ENCODE measurements at regions not wholly inside any gene's neighbourhood (a gene's known extent, or its start where the extent isn't known, plus 50 kb on each side); places are given as distances from the start of the nearest gene placed in this dataset.
"Not testable (repeated sequence)": the region's sequence is repeated elsewhere in the genome, so short reads cannot be mapped to it uniquely, and the experiment has no call there.

DNA sequence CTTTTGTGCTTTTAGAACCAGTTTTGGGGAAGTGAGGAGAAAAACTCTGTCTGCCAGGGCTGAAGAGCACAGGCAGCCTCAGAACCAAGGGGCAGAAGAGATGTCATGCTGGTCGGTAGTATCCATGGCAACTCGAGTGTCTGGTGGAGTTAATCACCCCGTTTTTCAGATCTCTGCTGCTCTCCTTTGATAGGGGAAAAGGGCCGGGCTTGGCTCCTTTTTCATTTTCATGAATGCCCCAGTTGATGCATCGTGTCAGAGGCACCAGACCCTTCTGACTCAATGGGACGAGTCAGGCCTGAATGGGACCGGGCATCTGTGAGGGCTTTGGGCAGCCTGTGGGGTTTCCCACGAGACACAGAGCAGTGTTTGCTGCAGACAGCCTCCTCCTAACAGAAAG lies 304.6 kb downstream of the ABCC12 start:
- DNase-seq = no peak

DNA sequence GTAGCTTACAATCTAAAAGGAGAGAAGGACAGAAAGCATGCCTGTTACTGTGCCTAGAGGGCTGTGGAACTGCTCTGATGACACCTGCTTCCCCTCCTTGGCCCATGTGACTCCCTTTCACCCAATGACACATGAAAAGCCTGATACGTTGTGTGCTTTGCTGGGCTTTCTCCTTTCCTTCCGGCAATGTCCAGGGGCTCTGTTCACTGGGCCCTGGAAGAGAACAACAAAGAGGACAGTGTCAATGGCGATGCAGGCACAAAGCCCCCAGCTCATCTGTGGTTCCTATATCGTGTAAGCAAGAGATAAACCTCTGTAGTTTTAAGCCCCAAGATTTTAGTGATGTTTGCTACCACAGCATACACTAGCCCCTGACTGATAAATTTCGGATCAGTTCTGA lies 306.1 kb downstream of the ABCC12 start:
- DNase-seq = no peak

DNA sequence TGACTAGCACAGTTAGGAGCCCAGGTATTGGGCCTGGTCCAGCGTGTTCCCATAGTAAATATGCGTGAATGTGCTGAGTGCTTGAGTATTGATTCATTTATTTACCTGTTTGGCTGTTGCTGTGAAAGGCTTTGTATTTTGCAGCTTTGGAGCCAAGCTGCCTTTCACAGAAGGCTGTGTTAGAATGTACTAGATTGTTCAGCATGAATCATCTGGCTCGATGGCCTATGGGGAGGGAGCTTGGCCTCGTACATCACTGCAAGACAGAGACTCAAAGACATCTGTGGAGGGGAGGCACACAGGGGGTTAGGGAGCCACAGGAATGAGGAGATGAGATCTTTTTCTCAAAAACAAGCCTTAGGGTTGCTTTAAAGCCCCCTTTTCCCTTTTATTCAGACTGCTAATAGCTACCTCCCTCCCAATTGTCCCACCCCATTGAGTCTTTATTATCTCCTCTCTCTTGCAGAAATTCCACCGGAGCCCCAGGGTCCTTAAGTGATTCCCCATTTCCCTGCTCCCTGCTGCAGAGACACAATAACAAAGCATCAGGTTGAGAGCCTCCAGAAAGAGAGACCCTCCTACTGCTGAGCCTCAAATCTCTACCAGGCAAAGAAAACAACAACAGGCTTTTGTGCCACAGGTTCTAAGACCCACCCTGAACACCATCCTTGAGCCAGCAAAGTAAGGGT lies 307.2 kb downstream of the ABCC12 start:
- DNase-seq = no peak

DNA sequence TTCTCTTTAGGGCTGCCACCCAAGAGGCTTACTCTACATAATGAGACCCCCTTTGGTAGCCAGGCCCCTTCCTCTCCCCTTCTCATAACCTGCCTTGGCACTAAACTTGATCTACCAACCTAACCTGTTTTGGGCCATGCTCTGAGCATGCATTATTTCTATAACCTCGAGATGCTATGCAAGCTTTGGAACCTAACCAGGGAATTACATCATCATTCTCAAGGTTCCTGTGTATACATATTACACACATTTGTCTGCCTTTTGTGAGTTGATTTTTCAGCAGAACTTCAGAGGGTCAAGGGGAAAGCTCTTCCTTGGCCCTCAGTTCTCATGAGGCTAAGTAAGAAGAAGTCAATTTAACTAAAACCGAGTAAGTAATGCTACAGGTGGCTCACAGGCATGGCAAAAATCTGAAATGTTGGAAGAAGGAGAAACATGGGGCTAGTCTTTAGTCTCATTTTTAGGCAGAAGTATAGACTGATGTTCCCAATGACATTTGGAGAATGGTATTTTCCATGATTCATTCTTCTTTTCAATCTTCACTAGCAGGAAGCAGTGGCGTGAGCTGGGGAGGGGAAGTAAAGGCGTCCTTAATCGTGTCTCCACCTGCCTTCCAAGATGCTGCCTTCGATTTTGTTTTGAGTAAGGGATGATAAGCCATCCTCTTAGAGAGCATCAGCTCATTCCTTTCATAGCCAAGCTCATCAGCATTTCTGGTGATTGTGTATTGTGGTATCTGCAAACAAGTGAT lies 308.4 kb downstream of the ABCC12 start:
- no peak for DNase-seq

DNA sequence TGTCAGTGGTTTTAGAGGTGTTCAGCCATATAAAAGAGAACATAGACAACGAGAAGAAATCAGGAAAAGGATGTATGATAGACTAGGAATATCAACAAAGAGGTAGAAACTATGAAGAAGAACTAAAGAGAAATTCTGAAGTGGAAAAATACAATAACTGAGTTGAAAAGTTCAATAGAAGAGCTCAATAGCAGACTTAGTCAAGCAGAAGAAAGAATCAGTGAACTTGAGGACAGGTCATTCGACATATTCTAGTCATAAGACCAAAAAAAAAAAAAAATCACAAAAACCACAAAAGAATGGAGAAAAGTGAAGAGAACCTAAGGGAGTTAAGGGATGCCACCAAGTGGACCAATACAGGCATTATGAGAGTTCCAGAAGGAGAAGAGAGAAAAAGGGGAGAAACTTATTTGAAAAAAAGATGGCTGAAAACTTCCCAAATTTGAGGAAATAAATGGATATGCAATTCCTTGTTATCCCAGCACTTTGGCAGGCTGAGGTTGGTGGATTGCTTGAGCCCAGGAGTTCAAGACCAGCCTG lies 321.2 kb downstream of the ABCC12 start:
- DNase-seq = no peak

DNA sequence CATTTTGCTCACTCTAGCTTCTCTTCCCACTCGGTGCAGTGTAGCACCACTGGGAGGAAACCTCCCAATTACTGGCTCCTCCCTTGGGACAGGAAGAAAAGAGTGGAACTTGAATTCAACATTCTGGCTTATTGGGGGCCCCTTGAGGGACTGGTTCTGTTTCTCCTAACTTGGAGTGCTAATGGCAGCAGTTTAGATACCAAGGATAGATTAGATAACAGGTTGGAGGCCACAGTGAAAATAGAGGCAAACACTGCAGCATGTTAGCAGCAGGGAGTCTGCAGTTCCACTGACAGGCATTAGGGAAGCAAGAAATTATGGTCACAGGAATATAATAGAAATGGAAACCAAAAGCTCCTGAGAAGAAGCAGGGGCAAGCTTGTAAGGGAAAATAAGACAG lies 322.0 kb downstream of the ABCC12 start:
- no peak for DNase-seq

DNA sequence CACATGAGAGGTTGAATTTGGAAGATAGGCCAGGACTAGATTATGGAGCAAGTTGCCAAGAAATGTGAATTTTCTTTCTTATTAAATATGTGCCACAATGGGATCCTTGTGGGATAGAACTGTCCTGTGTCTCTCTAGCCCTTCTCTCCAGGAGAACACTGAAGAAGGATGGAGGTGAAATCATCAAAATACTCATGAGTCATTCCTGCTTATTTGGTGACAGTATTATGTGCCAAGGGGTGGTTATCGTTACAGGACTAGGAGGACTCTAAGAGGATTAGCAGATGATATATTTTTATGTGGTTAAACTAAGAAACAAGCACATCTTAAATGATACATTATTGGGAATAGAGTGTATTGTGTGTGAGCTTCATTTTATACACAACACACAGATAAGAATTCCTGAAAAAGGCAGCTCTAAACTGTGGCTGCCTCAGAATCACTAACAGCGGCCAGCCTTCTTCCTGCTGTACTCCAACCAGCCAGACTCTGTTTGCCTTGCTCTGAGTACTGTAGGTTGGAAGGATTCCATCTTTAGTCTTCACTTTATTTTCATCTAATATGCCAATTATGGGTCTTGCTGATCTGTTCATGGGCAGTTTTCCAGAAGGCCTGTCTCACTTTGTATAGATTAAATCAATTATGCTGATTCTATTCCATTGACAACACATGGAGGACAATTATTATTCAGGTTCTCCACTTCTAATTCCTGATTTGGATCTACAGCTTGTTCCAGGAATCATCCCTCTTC lies 325.8 kb downstream of the ABCC12 start:
- no peak for DNase-seq

DNA sequence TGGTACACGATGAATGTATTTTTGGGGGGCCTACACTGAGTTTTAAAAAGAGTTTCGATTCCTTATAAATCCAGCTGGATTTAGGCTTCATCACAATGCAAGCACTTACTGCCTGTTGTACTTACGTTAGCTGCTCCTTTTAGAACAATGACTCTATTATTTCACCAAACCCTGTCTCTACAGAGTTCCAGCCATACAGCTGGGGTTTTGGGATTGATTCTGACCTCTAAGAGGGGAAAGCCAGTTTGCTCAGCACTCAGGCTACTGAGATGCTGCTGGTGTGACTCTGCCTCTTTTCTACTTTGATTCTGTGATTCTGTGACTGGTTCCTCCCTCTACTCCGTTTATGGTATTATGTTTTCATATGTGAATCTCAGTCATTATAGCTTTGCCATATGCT lies 329.7 kb downstream of the ABCC12 start:
- DNase-seq = no peak

DNA sequence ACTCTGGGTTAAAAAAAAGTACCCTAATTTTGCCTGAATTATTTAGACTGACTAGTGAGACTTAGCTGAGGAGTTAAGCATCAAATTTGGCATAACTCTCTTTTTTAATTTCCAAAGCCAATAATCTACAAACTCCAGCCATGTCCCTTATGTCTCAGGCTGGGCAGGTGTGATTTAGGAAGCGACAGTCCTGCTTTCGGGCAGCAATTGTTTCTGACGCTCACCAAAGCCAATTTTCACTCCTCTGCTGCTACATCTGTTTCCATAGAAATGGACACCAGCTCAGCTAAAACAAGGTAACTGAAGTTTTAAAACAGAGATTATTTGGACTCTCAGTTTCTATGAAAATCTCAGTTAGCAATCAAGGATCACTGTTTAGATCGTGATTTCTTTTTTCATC lies 338.7 kb downstream of the ABCC12 start:
- no peak for DNase-seq

DNA sequence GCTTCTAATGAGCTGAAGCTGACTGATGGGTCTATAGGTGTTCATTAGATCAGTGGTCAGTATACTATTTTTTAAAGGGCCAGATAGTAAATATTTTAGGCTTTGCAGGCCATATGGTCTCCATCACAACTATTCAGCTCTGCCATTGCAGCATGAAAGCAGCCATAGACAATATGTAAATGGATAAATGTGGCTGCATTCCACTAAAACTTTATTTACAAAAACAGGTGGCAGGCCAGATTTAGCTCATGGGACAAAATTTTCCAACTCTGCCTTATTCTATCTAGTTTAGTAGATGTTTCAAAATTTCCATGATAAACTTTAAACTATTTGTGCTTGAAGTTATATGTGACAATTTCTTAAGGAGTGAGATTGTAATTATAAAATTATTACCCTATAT lies 339.3 kb downstream of the ABCC12 start:
- no peak for DNase-seq

DNA sequence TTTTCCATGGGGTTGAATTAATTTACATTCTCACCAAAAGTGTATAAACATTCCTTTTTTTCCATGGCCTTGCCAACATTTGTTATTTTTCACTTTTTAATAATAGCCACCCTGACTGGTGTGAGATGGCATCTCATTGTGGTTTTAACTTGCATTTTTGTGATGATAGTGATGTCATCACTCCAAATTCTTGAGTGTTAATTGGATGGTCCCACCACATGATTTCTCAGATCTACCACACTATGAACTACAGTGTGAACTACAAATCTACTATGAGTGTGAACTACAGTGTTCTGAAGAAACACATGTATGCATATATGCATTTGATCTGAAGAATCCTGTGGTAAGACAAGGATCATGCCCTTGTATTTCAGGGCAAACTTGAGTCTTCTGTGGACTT lies 340.1 kb downstream of the ABCC12 start:
- DNase-seq = no peak

DNA sequence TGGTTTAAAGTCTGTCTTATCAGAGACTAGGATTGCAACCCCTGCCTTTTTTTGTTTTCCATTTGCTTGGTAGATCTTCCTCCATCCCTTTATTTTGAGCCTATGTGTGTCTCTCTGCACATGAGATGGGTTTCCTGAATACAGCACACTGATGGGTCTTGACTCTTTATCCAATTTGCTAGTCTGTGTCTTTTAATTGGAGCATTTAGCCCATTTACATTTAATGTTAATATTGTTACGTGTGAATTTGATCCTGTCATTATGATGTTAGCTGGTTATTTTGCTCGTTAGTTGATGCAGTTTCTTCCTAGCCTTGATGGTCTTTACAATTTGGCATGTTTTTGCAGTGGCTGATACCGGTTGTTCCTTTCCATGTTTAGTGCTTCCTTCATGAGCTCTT lies 344.0 kb downstream of the ABCC12 start:
- not testable (repeated sequence) for DNase-seq

DNA sequence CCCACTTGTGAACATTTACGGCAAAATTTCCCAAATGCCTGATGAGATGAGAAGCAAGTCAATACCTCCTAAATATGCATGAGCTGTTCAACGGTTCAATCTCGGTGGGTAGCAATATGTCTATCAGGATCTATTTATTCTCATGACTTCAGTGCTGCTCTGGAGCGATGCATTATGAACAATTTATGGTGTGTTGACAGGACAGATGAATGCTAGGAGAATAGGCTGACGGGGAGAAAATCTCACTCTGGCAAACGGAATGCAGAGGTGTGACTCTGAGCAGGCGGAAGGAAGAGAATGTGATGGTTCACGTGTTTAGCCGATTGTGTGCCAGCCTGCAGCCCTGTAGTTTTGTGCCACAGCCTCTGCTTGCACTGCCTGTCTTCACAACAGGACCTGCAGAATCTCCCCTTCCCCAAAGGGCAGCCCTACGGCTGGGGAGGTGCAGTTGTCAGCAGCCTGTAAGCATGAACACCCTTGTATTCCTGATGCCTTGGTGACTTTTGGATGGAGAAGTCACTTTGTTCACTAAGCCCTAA lies 345.2 kb downstream of the PHKB start:
- DNase-seq = no peak

DNA sequence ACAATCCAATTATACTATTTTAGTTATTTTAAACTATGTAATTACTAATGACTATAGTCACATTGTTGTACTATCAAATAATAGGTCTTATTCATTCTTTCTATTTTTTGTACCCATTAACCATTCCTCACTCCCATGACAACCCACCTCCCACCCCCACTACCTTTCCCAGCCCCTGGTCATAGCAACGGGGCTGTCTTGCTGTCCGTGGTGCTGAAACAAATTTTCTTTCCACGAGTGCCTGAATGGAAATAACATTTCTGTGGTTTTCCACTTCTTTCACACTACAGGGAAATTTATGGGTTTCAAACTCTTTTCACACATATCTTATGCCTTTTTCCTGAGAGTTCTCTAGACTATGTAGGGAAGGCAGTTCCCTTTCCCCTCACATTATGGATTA lies 326.6 kb downstream of the PHKB start:
- DNase-seq = no peak

DNA sequence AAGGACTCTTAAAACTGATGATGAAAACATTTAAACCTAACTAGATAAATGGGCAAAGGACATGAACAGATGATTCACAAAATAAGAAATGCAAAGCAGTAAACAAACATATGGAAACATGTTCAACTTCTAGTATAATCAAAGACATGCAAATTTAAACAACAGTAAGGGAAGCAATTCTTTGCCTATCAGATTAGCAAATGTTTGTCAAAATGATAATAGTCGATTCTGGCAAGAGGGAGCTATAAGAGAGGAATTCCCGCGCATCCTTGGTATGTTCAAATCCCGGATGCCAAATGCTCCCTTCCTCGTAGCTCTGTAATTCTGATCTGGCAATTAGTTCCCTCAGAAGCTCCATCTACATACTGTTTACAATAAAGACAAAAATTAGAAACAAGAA lies 320.5 kb downstream of the PHKB start:
- no peak for DNase-seq

DNA sequence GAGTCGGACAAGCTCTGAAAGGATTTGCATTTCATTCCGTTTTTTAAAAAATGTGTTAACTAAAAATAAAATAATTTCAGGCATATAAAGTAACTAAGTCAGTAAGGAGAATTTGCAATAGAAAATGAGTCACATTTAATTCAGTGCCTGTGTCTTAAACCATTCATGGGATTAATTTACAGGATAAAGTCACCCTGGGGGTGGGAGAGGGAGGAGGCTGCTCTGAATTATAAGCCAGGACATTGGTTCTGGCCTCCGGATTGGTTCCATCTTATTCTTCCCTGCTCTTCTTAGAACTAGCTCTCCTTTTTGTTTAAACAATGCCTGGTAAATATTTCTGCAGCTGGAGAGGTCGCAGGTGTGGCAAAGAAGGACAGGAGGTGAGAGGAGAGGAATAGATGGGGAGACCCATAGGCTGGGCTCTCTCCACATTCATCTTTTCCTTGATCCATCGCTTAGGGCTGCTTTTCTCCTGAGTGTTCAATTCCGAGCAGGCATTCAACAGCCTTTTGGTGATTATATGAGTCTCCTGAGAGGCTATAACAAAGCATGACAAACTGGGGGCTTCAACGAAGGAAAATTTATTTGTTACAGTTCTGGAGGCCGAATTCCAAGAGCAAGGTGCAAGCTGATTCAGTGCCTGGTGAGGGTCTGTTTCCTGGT lies 319.2 kb downstream of the PHKB start:
- DNase-seq = no peak

DNA sequence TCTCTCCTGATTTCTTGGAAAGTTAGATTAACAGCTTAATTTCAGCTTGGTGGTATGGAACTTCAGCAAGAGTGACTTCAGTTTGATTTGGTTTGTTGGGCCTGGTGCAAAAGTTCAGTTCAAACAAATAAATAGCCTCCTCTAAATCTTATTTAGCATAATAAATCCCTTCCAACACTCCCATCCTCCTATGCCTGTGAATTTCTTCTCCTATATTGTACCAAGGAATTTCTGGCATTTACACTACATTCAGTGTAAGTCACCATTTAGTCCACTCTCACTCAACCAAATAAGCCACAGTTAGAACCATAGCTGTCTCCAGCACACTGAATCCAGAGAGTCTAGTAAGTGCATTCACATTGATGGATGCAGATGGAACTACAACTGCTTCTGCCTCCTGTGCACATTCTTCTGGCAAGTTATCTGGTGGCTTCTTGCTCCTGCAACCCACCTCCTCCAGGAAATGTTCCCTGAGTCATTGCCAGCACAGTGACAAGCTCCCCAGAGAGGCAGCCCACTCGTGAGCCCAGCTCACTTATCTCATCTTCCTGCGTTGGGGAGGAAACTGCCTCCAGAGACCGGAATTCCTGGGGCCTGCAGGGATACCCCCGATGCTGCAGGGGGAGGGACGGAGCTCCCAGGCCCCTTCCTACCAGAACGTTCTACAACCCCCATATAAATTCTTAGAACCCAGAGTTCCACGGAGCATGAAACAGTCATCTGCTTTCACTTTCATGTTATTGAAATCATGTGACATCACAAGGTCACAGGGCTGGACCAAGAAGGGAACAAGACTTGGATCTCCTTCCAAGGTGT lies 318.3 kb downstream of the PHKB start:
- no peak for DNase-seq

DNA sequence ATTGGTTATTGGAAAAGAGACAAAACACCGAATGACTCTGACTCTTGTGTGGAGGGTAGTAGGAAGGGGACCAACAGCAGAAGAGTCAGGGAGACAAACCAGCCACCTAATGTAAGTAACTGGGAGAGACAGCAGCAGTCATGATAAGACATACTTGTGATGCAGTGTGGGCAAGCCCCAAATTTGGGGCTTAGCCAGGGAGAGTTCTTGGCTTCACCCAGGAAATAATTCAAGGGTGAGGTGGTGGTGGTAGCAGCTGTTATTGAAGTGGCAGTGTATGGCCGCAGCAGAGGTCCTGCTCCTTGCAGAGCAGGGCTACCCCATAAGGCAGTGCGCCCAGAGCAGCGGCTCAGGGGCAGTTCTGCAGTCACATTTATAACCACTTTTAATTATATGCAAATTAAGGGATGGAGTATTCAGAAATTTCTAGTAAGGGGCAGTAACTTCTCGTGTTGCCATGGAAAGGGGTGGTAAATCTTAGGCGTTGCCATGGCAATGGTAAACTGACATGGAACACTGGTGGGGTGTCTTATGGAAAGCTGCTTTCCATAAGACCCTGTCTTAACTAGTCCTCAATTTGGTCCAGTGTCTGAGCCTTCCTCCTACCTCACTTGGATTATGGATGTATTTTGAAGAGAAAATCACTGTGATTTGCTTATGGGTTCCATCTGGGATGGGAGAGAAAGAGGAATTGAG lies 317.1 kb downstream of the PHKB start:
- DNase-seq = no peak

DNA sequence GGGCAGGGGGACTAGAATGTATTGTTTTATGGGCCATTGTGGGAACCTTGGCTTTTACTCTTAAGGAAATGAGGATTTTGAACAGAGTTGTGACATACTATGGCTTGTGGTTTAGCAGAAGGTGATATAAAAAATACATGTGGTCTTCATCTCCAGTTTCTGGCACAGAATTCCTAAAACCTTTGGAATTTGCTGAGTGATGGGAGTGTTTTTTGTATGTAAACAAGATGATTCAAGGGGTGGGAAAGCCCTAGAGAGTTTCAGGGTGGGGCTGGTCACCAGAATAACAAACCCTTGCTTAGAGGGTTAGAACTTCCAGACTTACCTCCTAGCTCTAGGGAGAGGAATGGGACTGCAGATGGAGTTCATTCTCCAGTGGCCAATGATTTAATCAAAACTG lies 316.1 kb downstream of the PHKB start:
- peak; percentile 2 for DNase-seq

DNA sequence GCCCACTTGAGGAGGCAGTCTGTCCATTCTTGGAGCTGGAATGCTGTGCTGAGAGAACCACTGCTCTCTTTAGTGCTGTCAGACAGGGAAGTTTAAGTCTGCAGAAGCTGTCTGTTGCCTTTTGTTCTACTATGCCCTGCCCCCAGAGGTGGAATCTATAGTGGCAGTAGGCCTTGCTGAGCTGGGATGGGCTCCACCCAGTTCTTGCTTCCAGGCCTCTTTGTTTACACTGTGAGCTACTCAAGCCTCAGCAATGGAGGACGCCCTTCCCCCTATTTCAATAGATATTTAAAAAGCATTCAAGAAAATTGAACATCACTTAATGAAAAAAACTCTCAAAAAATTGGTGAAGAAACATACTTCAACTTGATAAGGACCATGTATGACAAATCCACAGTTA lies 313.5 kb downstream of the PHKB start:
- no peak for DNase-seq

DNA sequence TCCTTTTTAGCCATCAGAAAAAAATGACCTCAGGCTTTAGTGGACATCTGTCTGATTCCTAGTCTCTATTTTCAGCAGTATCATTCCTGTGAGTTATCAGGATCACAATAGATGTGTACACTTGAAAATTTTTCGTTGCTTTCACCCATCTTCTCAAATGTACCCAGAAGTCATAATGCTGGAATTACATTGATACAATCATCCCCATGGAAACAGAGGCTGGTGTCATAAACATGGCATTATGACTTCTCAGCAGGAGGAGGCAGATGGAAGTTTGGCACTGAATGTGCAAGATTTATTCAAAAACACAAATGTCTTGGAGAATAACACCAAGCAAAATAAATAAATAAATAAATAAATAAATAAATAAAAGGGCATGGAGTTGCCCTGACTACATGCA lies 292.5 kb downstream of the PHKB start:
- DNase-seq = no peak
